NCI-H146 treated with DMSO at 0.1 percent for 48 hours (cell line): ENCODE measurements at regions not wholly inside any gene's neighbourhood (a gene's known extent, or its start where the extent isn't known, plus 50 kb on each side); places are given as distances from the start of the nearest gene placed in this dataset.
"Not testable (repeated sequence)": the region's sequence is repeated elsewhere in the genome, so short reads cannot be mapped to it uniquely, and the experiment has no call there.

ENCODE experiments used
- DNase-seq: peaks from one replicate; lab custom pipeline; 2025; ENCODE audit not compliant: unreplicated experiment; lab: John Stamatoyannopoulos, UW

GRCh38 chr10:59975918-59976317 is 69.6 kb upstream of the CCDC6 start:
- DNase-seq: not testable (repeated sequence)

GRCh38 chr10:59971915-59972314 is 65.6 kb upstream of the CCDC6 start:
- DNase-seq: no peak

- no peak for DNase-seq
Observed at GRCh38 chr10:59970396-59971368, 64.3 kb upstream of the CCDC6 start.

GRCh38 chr10:59968705-59969104 is 62.3 kb upstream of the CCDC6 start:
- peak; percentile 78 for DNase-seq

GRCh38 chr10:59967079-59967478 is 60.7 kb upstream of the CCDC6 start:
- DNase-seq: peak; percentile 95

- DNase-seq: peak; percentile 65
Observed at GRCh38 chr10:59965899-59966650, 59.7 kb upstream of the CCDC6 start.

- no peak for DNase-seq
Observed at GRCh38 chr10:59962756-59963155, 56.4 kb upstream of the CCDC6 start.

- DNase-seq: no peak
Observed at GRCh38 chr10:59960751-59961150, 54.4 kb upstream of the CCDC6 start.

- no peak for DNase-seq
Observed at GRCh38 chr10:59959504-59960018, 53.2 kb upstream of the CCDC6 start.

- DNase-seq: no peak
Observed at GRCh38 chr10:59958882-59959281, 52.5 kb upstream of the CCDC6 start.

GRCh38 chr10:59957975-59958374 is 51.6 kb upstream of the CCDC6 start:
- no peak for DNase-seq
